ENCODE measurements at regions not wholly inside any gene's neighbourhood (a gene's known extent, or its start where the extent isn't known, plus 50 kb on each side); places are given as distances from the start of the nearest gene placed in this dataset.
"Not testable (repeated sequence)": the region's sequence is repeated elsewhere in the genome, so short reads cannot be mapped to it uniquely, and the experiment has no call there.

- no peak for DNase-seq (ENCODE audit: low spot score)
These were observed 471.9 kb downstream of the RPS29 start for GRCh38 chr14:49114161-49114893.

DNA sequence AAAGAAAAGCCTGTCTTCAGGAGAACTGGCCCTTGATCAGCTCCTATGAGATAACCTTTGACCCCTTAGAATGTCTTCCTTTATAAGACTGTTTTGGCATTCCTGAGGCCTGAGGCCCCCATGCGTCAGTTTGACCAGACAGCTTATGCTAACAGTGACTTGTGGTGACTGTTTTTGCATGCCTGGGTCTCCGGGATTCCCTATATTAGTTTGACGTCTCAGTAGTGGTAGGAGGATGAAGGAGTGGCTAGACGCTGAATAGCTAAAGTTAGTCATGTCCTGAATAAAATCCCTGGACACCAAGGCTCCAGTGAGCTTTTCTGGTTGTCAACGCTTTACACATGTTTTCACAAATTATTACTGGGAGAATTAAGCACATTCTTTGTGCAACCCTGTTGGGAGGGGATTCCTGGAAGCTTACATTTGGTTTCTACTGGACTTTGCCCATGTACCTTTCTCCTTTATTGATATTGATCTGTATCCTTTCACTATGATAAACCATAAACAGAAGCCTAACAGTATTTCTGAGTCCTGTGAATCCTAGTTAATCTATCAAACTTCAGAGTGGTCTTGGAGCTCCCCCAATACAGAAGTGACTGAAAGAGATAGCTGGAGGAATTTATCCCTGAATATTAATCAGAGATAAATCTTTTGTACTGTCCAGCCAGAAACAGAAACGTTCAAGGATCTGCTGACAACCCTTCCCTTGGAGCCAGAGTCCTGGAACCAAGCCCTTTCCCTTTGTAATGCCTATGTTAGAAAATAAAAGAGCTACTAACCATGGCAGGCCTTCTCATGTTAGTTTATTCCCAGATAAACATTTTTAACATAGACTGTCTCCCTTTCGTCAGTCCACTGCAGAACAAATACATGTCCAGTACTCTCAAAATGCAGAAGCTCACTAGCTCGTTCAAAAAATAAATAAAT lies 479.2 kb downstream of the RPS29 start:
- no peak for DNase-seq (ENCODE audit: low spot score)

- DNase-seq (ENCODE audit: low spot score): no peak
These were observed 480.2 kb downstream of the RPS29 start for GRCh38 chr14:49105956-49106355.

DNA sequence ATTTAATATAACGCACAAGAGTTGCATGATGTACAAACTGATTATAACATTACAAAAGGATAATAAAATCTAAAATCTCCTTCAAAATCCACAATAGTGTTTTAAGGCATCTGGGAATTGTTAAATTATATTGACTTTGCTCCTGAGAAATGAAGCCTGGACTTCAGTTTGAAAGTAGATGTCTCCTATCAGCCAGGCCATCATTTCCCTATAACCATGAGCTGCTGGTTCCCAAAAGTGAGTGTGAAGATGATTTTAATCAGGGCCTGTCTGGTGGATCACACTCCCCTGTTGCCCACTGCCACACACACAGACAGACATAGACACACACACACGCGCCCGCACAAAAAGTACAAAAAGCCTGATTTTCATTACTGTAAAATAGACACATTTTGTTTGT lies 480.7 kb downstream of the RPS29 start:
- no peak for DNase-seq (ENCODE audit: low spot score)

DNA sequence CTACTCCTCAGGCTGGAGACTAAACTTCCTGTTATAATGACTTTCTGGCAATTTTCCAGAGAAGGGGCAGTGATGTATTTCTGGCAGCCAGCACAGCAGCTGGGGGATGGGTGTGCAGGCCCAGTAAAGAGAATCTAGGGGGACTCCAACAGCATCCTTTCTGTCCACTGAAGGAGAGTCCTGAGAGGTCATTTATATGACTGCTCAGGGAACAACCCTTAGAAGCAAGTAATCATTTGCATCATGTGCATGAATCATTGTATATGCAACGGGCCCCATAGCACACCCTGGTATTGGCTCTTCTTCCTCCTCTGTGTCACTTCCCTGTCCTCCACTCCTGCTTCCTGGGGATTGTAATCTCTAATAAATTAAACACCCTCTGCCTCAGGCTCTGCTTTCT lies 493.8 kb downstream of the RPS29 start:
- DNase-seq (ENCODE audit: low spot score): no peak

- DNase-seq (ENCODE audit: low spot score): no peak
These were observed 497.1 kb downstream of the RPS29 start for GRCh38 chr14:49089107-49089506.

GRCh38 chr14:49073292-49073691 lies 512.9 kb downstream of the RPS29 start:
- DNase-seq (ENCODE audit: low spot score): not testable (repeated sequence)

DNA sequence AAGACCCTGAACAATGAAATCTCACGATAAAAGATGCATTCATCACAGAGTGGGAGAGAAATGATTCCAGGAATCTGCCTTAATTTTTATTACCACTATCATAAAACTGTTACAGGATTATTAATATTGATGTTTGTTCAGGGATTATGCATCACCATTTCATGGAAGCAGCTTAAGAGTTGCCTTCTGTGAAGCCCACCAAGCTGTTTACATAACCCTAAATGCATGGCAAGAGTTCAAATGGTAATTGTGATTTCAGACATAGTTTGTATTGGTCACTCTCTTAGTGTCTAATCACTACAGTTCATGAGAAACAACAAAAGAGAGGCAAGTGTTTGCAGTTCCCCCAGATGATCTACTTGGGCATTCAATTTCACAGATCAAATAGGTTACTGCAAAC lies 527.7 kb downstream of the RPS29 start:
- no peak for DNase-seq (ENCODE audit: low spot score)

DNA sequence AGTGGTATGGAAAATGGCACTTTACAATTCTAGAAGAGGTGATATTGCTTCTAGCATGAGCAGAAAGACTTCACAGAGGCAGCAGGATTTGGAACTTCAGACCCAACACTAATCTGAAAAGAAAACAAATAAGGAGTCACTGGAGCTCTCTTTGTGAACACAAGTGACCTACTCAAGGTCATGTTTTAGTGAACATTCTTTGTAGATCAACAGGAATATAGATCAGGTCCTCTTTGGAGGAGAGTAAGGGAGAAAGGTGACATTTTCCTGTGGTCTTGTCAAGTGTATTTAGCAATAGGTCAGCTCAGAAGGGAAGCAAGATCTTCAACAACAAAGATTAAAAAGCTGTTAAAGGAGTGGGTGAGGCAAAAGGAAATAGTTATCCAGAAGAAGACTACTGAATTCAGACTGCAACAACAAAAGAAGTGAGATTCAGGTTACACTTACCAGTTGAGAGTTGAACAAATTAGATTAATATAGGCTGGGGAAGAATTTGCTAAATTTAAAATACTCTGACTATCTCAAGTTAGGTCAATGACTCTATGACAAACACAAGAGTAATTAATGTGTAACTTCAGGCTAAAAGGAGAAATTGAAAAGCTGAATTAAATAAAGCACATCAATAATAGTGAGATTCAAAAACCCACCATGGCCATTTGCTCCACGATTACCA lies 528.2 kb downstream of the RPS29 start:
- no peak for DNase-seq (ENCODE audit: low spot score)

GRCh38 chr14:49056021-49056420 lies 530.2 kb downstream of the RPS29 start:
- no peak for DNase-seq (ENCODE audit: low spot score)

DNA sequence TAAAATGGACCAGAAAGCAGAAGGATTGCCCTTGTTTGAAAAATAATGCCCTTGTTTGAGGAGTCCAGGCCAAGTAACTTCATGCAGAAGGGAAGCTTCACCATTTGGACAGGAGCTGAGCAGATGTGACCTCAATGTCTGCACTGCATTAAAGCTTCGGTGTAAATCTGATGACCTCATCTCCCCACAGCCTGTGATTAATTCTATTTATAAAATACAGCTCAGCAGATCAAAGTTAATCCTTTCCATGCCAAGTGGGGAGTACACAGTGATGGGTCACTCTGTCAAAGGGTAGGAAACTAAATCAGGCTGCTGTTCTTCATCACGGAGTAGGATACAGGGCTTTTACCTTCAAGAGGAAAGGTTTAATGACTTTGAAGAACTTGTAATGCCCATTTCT lies 533.7 kb downstream of the RPS29 start:
- no peak for DNase-seq (ENCODE audit: low spot score)

- no peak for DNase-seq (ENCODE audit: low spot score)
These were observed 534.7 kb downstream of the RPS29 start for GRCh38 chr14:49051328-49052060.

GRCh38 chr14:49050822-49051221 lies 535.4 kb downstream of the RPS29 start:
- DNase-seq (ENCODE audit: low spot score): no peak

- no peak for DNase-seq (ENCODE audit: low spot score)
These were observed 536.5 kb downstream of the RPS29 start for GRCh38 chr14:49049711-49050110.

DNA sequence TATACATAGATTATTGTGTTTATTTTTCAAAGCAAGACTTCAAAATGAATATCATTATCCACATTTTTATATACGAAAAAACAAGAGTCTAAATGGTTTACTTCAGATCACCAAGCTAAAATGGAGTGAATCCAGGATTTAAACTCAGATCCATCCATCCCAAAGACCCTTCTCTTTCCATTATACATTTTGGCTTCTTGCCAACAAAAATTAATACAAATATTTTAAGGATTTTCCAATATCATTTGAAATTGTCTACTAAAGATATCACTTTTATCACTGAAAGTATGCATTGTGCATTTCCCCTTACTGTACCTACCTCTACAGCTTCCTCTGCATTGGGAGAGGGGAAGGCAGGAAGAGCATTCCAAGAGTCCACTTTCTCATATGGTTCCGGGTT lies 541.2 kb downstream of the RPS29 start:
- no peak for DNase-seq (ENCODE audit: low spot score)

DNA sequence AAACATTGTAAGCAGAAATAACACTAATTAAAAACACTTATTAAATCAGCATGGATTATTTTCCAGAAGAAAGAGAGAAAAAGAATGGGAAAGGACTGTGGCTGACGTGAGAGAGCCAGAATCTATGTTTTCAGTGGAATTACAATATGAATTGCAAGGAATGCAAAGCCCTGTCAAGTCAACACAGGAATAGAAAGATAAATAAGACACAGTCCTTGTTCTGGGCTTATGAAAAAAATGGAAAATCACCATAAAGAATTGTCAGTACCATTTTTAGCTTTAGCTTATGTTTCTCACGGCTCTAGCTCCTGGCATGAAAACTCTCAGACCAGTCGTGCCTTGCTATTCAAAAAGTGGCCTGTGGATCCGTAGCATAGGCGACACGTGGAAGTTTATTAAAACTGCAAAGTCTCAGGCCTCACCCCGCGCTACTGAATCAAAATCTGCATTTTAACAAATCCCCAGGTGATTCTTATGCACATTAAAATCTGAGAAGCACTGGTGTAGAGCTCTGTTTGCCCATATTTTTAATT lies 549.1 kb downstream of the RPS29 start:
- DNase-seq (ENCODE audit: low spot score): no peak

- no peak for DNase-seq (ENCODE audit: low spot score)
These were observed 549.9 kb downstream of the RPS29 start for GRCh38 chr14:49036266-49036665.

GRCh38 chr14:49033131-49033530 lies 553.0 kb downstream of the RPS29 start:
- DNase-seq (ENCODE audit: low spot score): no peak

- not testable (repeated sequence) for DNase-seq (ENCODE audit: low spot score)
These were observed 554.5 kb downstream of the RPS29 start for GRCh38 chr14:49031710-49032109.

DNA sequence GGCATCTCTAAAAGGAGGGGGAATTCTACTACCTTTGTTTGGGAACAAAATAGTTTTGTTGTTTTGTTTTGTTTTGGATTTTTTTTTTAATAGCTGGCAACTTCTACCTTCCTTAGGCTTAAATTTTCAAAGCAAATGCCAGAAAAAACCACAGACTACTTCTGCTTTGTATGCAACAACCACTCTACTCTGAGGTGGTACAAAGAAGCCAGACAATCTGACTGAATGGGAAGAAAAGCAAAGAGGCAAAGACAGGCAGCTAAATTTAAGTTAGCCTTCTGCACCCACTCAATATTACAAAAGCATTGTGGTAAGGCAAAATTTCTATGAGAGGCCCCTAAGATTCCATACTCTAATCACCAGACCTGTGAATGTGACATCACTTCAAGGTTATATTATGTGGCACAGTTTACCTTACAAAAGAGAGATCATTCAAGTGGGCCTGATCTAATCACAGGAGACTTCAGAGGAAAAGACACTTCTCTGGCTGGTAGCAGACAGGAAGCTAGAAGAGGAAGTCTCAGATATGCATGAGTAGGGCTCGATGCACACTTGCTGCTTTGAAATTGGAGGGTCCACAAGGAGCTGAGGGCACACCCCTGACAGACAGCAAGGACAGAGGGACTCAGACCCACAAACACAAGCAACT lies 566.6 kb downstream of the RPS29 start:
- DNase-seq (ENCODE audit: low spot score): peak; percentile 16

- no peak for DNase-seq (ENCODE audit: low spot score)
These were observed 568.7 kb downstream of the RPS29 start for GRCh38 chr14:49017447-49017846.
